ENCODE measurements at regions not wholly inside any gene's neighbourhood (a gene's known extent, or its start where the extent isn't known, plus 50 kb on each side); places are given as distances from the start of the nearest gene placed in this dataset.

GRCh38 chr1:81375884-81376548, 424.7 kb upstream of the ADGRL2 start:
- intact Hi-C loops (cut with micrococcal nuclease), result no loop called here
- DNase-seq, result no peak

GRCh38 chr1:81374481-81374880, 426.3 kb upstream of the ADGRL2 start:
- no peak for DNase-seq
- Histone ChIP-seq H3K4me1 (peaks cover 6% of the 10 kb centered on the region), H3K36me3 (no peaks in the 10 kb centered on the region), H3K4me3 (no peak overlapping the region), H3K27ac (replicated peaks) (no peak overlapping the region), H3K27me3 (ENCODE audit: low read depth) (no peaks in the 10 kb centered on the region), H3K9me3 (replicated peaks) (no peaks in the 10 kb centered on the region)
- intact Hi-C loops (cut with micrococcal nuclease), result no loop called here
- no peak for TF ChIP-seq CTCF (IDR thresholded peaks at IDR 0.05; ENCODE audit: borderline replicate concordance)

More at GRCh38 chr1:81375884-81376548, 424.7 kb upstream of the ADGRL2 start:
- Histone ChIP-seq H3K27me3 (ENCODE audit: low read depth) (no peaks in the 10 kb centered on the region), H3K9me3 (replicated peaks) (no peaks in the 10 kb centered on the region), H3K36me3 (no peaks in the 10 kb centered on the region), H3K27ac (replicated peaks) (no peak overlapping the region), H3K4me3 (no peak overlapping the region), H3K4me1 (peaks cover 6% of the 10 kb centered on the region)
- TF ChIP-seq CTCF (IDR thresholded peaks at IDR 0.05; ENCODE audit: borderline replicate concordance), result no peak

DNA sequence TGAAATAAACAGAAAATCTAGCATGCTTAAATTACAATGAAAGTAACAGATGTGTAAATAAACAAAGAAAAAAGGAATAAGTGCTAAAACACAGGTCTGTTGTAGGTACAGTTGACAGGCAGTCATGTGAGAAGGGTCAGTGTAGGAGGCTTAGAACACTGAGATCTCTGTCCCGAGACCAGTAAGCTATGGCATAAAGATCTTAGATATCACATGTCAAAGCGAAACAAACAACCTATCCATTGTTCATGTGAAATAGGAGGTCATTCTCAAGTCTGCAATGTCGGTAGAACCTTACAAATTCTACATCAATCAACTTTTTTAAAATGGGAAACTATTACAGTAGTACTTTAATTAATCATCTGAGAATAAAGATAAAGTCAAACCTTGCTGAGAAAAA, 428.9 kb upstream of the ADGRL2 start:
- H3K4me1 ChIP-seq, result peaks cover 6% of the 10 kb centered on the region
- H3K4me3 ChIP-seq, result no peak overlapping the region
- H3K27ac ChIP-seq (replicated peaks), result no peak overlapping the region
- intact Hi-C loops (cut with micrococcal nuclease), result no loop called here
- DNase-seq, result no peak
- H3K36me3 ChIP-seq, result no peaks in the 10 kb centered on the region
- H3K27me3 ChIP-seq (ENCODE audit: low read depth), result no peaks in the 10 kb centered on the region
- TF ChIP-seq CTCF (IDR thresholded peaks at IDR 0.05; ENCODE audit: borderline replicate concordance), result no peak
- H3K9me3 ChIP-seq (replicated peaks), result no peaks in the 10 kb centered on the region

GRCh38 chr1:81369833-81370232, 430.9 kb upstream of the ADGRL2 start:
- no peaks in the 10 kb centered on the region for H3K27me3 ChIP-seq (ENCODE audit: low read depth)
- no peak overlapping the region for H3K4me3 ChIP-seq
- DNase-seq, result no peak
- intact Hi-C loops (cut with micrococcal nuclease), result no loop called here
- H3K9me3 ChIP-seq (replicated peaks), result no peaks in the 10 kb centered on the region
- H3K4me1 ChIP-seq, result no peaks in the 10 kb centered on the region
- TF ChIP-seq CTCF (IDR thresholded peaks at IDR 0.05; ENCODE audit: borderline replicate concordance), result no peak
- no peaks in the 10 kb centered on the region for H3K36me3 ChIP-seq
- H3K27ac ChIP-seq (replicated peaks), result no peak overlapping the region

DNA sequence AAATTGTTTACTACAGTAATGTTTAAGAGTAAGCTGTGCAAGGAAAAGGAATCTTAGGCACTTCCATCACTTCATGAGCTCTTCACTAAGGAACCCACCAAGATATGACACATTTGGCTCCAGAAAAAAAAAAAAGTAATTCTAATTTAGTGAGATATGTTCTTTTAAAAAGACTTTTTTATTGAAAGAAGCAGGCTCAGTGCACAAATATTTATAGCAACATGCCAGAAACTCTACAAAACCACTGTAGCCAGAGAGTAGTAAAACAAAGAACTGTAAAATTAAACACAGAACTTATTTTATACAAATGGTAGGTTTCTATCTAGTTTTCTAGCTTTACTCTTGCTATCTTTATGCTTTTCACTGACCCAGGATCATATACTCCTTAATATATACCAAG, 434.6 kb upstream of the ADGRL2 start:
- Histone ChIP-seq H3K4me3 (no peak overlapping the region), H3K36me3 (no peaks in the 10 kb centered on the region), H3K9me3 (replicated peaks) (no peaks in the 10 kb centered on the region), H3K27me3 (ENCODE audit: low read depth) (no peaks in the 10 kb centered on the region), H3K27ac (replicated peaks) (no peak overlapping the region), H3K4me1 (no peaks in the 10 kb centered on the region)
- no peak for DNase-seq
- no peak for TF ChIP-seq CTCF (IDR thresholded peaks at IDR 0.05; ENCODE audit: borderline replicate concordance)
- intact Hi-C loops (cut with micrococcal nuclease), result no loop called here
